NT2/D1 (cell line): ENCODE measurements at regions not wholly inside any gene's neighbourhood (a gene's known extent, or its start where the extent isn't known, plus 50 kb on each side); places are given as distances from the start of the nearest gene placed in this dataset.

Experiments used
- SUZ12 ChIP-seq: IDR thresholded peaks from 2 replicates; pipeline ENCODE4 v1.6.1; 2011; ENCODE audit not compliant: insufficient read length, insufficient read depth; ENCODE audit errors: extremely low read depth
- YY1 ChIP-seq: IDR thresholded peaks from 2 replicates; pipeline ENCODE4 v1.6.1; 2011; ENCODE audit not compliant: insufficient read length, insufficient read depth
- ZNF274 ChIP-seq: IDR thresholded peaks from 2 replicates; pipeline ENCODE4 v1.6.1; 2011; ENCODE audit warnings: mild to moderate bottlenecking, low read depth, low read length

DNA sequence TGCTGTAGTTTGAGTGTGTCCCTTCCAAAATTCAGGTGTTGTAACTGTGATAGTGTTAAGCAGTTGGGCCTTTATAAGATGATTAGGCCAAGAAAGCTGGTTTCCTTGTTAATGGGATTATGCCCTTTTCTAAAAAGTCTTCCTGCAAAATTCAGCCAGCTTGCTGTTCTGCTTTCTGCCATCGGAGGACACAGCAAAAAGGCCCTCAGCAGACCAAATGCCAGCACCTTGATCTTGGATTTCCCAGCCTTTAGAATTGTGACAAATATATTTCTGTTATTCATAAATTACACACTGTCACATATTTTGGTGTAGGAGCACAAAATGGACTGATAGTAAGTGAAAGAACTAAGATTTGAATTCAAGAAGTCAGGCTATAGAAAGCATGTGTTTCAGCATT is 203.2 kb downstream of the IZUMO3 start:
- TF ChIP-seq YY1: no peak
- TF ChIP-seq ZNF274: no peak
- no peak for TF ChIP-seq SUZ12
